ENCODE measurements at regions not wholly inside any gene's neighbourhood (a gene's known extent, or its start where the extent isn't known, plus 50 kb on each side); places are given as distances from the start of the nearest gene placed in this dataset.

GRCh38 chr12:90163975-90164374 is 455.3 kb upstream of the ATP2B1 start:
- TF ChIP-seq CTCF (IDR thresholded peaks at IDR 0.05; ENCODE audit: borderline replicate concordance, extremely low read depth, low read length, poor library complexity, severe bottlenecking): peak; percentile 31
- TF ChIP-seq EZH2 (IDR thresholded peaks at IDR 0.05; ENCODE audit: borderline replicate concordance, low read depth, low read length, severe bottlenecking): no peak
